Transverse colon (tissue), 4 donors: ENCODE measurements at regions not wholly inside any gene's neighbourhood (a gene's known extent, or its start where the extent isn't known, plus 50 kb on each side); places are given as distances from the start of the nearest gene placed in this dataset.
"Not testable (repeated sequence)": the region's sequence is repeated elsewhere in the genome, so short reads cannot be mapped to it uniquely, and the experiment has no call there.

Source experiments
- DNase-seq: peaks from one replicate; pipeline ENCODE4 v3.0.0-alpha.2; 2019
- H3K27ac ChIP-seq, 4 donors: fragments of 200-600 bp; sonication (generic); 2 replicates each; pipeline ENCODE4 v1.5.1; 2016 to 2018; ENCODE audit warnings: inconsistent platforms in 4 of 4
- H3K27me3 ChIP-seq: fragments of 200-600 bp; sonication (generic); 2 replicates; pipeline ENCODE4 v1.5.1; 2017; ENCODE audit warnings: inconsistent platforms
- H3K36me3 ChIP-seq, 4 donors: fragments of 200-600 bp; sonication (generic); 2 replicates each; pipeline ENCODE4 v1.5.1; 2017 to 2019; ENCODE audit warnings: inconsistent platforms in 4 of 4
- H3K4me1 ChIP-seq, 4 donors: fragments of 200-600 bp; sonication (generic); 2 replicates each; pipeline ENCODE4 v1.5.1; 2017 to 2020; ENCODE audit warnings: inconsistent platforms in 4 of 4
- H3K4me3 ChIP-seq, 4 donors: fragments of 200-600 bp; sonication (generic); 1 replicate in 1 of 4; 2 replicates in 3 of 4; pipeline versions ENCODE4 v1.5.1 to v1.6.1; 2017 to 2019; ENCODE audit warnings: inconsistent platforms in 4 of 4
- H3K9me3 ChIP-seq, 2 donors: fragments of 200-600 bp; sonication (generic); 2 replicates each; pipeline ENCODE4 v1.5.1; 2017 to 2019; ENCODE audit warnings: inconsistent platforms in 2 of 2
- EP300 ChIP-seq: sonication (generic); formaldehyde crosslinking; IDR thresholded peaks from one replicate; pipeline ENCODE4 v1.6.1; 2017; ENCODE audit warnings: antibody characterized with exemption, low read depth
- POLR2A ChIP-seq: fragments of 450-650 bp; IDR thresholded peaks from one replicate; pipeline ENCODE4 v1.6.1; 2016; ENCODE audit warnings: antibody characterized with exemption, mild to moderate bottlenecking, moderate library complexity
- POLR2AphosphoS5 ChIP-seq, 3 donors: sonication (generic); formaldehyde crosslinking; IDR thresholded peaks; one replicate each; pipeline ENCODE4 v1.6.1; 2016; ENCODE audit warnings: antibody characterized with exemption in 3 of 3
- WGBS, 2 donors: methylation state at CpG; one replicate each; pipeline ENCODE4 v1.1.5; 2018; ENCODE audit warnings: low coverage in 1 of 2; 5-methylcytosine and 5-hydroxymethylcytosine counted together
- in situ Hi-C, 4 donors: fragments of 200-750 bp; cut with MboI; loops; one replicate each; pipeline versions ENCODE4 v1.15.0 to v1.15.1; 2017; ENCODE audit warnings: low sequenced_read_pairs in 3 of 4, low pct_ligation_motif_present in 1 of 4, low pct_unique_long_range_greater_than_20kb in 1 of 4
- intact Hi-C: fragments of 100-400 bp; cut with DNase I; formaldehyde crosslinking; loops from one replicate; pipeline ENCODE4 v1.15.1; 2023; ENCODE audit warnings: low total_unique reads
- TF ChIP-seq, protein P1 (sequence below), 5 experiments: fragments of 200-600 bp in 3 of 5; fragments of 450-650 bp in 2 of 5; sonication (generic) in 3 of 5; IDR thresholded peaks; 1 replicate in 2 of 5; 2 replicates in 3 of 5; pipeline ENCODE4 v1.5.1; 2016 to 2017; ENCODE audit warnings: antibody characterized with exemption in 5 of 5, inconsistent platforms in 3 of 5, mild to moderate bottlenecking in 2 of 5, moderate library complexity in 1 of 5

DNA sequence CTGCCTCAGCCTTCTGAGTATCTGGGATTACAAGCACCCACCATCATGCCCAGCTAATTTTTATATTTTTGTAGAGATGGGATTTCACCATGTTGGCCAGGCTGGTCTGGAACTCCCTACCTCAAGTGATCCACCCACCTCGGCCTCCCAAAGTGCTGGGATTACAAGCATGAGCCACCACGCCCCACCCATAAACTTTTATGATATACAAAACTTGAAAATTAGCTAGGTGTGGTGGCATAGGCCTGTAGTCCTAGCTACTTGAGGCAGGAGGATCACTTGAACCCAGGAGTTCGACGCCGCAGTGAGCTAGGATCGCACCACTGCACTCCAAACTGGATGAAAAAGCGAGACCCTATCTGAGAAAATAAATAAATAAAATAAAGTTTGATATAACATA, 149.5 kb upstream of the ATF7IP start:
- Histone ChIP-seq H3K4me3 (peak overlapping the region in 1 of 4 donors; percentile 25), H3K4me1 (peaks cover 11 to 59% (median 45%) of the 10 kb centered on the region in 4 donors), H3K27ac (peak overlapping the region in 1 of 4 donors; percentile 41)
- peak; percentile 46 for DNase-seq
- H3K36me3 ChIP-seq, intact Hi-C loops, H3K27me3 ChIP-seq, H3K9me3 ChIP-seq, in situ Hi-C loops: not testable (repeated sequence)
- 80 to 89% methylated on average over 5 to 7 of the region's 7 CpGs for WGBS, 2 donors
- TF ChIP-seq, protein P1, sequence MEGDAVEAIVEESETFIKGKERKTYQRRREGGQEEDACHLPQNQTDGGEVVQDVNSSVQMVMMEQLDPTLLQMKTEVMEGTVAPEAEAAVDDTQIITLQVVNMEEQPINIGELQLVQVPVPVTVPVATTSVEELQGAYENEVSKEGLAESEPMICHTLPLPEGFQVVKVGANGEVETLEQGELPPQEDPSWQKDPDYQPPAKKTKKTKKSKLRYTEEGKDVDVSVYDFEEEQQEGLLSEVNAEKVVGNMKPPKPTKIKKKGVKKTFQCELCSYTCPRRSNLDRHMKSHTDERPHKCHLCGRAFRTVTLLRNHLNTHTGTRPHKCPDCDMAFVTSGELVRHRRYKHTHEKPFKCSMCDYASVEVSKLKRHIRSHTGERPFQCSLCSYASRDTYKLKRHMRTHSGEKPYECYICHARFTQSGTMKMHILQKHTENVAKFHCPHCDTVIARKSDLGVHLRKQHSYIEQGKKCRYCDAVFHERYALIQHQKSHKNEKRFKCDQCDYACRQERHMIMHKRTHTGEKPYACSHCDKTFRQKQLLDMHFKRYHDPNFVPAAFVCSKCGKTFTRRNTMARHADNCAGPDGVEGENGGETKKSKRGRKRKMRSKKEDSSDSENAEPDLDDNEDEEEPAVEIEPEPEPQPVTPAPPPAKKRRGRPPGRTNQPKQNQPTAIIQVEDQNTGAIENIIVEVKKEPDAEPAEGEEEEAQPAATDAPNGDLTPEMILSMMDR (IDR thresholded peaks at IDR 0.05), result peak in 1 of 5 experiments; percentile 39

DNA sequence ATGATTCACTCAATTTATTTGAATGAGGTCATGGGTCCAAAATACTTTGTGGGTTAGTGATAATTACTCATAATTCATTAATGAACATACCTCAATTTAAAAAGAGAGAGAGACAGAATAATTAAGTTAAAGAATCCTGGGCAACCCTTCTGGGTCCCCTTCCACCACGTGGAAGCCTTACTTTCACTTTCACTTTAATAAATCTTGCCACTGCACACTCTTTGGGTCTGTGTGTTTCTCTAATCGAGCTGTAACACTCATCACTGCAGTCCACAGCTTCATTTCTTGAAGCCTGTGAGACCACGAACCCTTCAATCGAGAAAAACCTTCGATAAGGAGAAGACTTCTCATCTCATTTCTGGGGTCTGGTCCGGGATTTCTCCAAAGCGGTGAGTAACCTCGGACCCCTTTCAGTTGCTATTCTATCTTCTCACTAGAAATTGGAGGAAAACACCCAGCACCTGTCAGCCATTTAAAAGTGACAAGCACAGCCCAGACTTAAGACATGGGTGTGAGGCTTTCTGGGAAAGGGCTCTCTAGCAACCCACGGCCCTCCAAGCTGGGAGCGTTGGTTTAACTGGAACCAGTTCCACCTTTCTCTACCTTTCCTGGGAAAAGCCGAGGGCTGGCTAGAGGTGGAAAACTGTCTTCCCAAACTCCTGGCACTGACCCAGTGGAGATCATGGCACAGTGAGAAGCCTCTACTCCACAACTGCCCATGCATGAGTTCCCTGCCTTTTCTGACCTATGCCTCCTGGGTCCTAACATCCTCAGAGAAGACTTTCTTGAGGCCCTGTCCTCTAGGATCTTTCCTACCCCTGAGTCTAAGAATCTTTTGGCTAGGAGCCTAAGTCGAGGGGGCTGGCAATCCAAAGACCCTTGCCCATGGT, 148.8 kb upstream of the ATF7IP start:
- Histone ChIP-seq H3K4me3 (peak overlapping the region in 1 of 4 donors; percentile 25), H3K9me3 (no peaks in the 10 kb centered on the region), H3K27ac (peak overlapping the region in 1 of 4 donors; percentile 41), H3K36me3 (no peaks in the 10 kb centered on the region), H3K4me1 (peaks cover 11 to 54% (median 38%) of the 10 kb centered on the region in 4 donors), H3K27me3 (no peaks in the 10 kb centered on the region)
- in situ Hi-C loops (no loop called here), intact Hi-C loops (no loop called here)
- no peak for DNase-seq
- TF ChIP-seq EP300 (no peak), POLR2AphosphoS5 (IDR thresholded peaks at IDR 0.05) (no peak), POLR2A (no peak)
- TF ChIP-seq, protein P1 (IDR thresholded peaks at IDR 0.05), result no peak
- 65 to 78% methylated on average over 8 to 12 of the region's 12 CpGs for WGBS, 2 donors

DNA sequence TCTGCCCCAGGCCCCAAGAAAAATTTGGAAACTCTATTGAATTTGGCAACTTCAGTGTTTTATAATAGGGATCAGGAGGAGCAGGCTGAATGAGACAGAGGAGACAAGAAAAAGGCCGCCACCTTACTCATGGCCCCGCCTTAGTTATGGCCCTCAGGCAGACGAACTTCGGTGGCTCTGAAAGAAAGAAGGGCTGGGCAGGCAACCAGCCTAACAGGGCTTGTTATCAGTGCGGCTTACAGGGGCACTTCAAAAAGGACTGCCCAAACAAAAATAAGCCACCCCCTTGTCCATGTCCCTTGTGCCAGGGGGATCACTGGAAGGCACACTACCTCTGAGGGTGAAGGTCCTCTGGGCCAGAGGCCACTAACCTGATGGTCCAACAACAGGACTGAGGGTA, 146.3 kb upstream of the ATF7IP start:
- H3K36me3 ChIP-seq, result no peaks in the 10 kb centered on the region
- no peak overlapping the region for H3K4me3 ChIP-seq
- WGBS, 2 donors, result 78% methylated on average over 5 of the region's 5 CpGs; no CpG with 5 or more reads in 1 of the 2 donors
- intact Hi-C loops (no loop called here), in situ Hi-C loops (no loop called here)
- DNase-seq, result peak; percentile 27
- TF ChIP-seq POLR2AphosphoS5 (IDR thresholded peaks at IDR 0.05) (no peak), EP300 (no peak), POLR2A (no peak)
- TF ChIP-seq, protein P1 (IDR thresholded peaks at IDR 0.05), result no peak
- peaks cover 4 to 36% (median 20%) of the 10 kb centered on the region in 4 donors for H3K4me1 ChIP-seq
- no peaks in the 10 kb centered on the region for H3K9me3 ChIP-seq
- peak overlapping the region; percentile 41 to 70 (median 66) for H3K27ac ChIP-seq
- H3K27me3 ChIP-seq, result no peaks in the 10 kb centered on the region

DNA sequence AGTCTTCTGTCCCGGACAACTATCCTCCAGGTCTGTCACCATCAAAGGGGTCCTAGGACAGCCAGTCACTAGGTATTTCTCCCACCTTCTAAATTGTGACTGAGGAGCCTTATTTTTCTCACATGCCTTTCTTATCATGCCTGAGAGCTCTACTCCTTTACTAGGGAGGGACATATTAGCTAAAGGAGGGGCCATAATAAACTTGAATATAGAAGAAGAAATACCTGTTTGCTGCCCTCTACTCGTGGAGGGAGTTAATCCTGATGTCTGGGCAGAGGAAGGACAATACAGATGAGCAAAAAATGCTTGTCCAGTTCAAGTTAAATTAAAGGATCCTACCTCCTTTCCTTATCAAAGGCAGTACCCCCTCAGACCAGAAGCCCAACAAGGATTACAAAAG, 145.8 kb upstream of the ATF7IP start:
- H3K27me3 ChIP-seq, H3K4me3 ChIP-seq, H3K9me3 ChIP-seq, DNase-seq, H3K36me3 ChIP-seq, in situ Hi-C loops, intact Hi-C loops: not testable (repeated sequence)
- Histone ChIP-seq H3K4me1 (peaks cover 4 to 31% (median 18%) of the 10 kb centered on the region in 4 donors), H3K27ac (peak overlapping the region; percentile 41 to 70 (median 66))
- 75% methylated on average over 2 of the region's 2 CpGs for WGBS, 2 donors
